ENCODE measurements at regions not wholly inside any gene's neighbourhood (a gene's known extent, or its start where the extent isn't known, plus 50 kb on each side); places are given as distances from the start of the nearest gene placed in this dataset.
"Not testable (repeated sequence)": the region's sequence is repeated elsewhere in the genome, so short reads cannot be mapped to it uniquely, and the experiment has no call there.

GRCh38 chr19:7400815-7401214, 52.1 kb downstream of the ARHGEF18 start:
- DNase-seq (no peak), ATAC-seq (ENCODE audit: low read depth in 2 of 2) (no peak)
- H3K27me3 ChIP-seq (ENCODE audit: control insufficient read depth, insufficient read depth, low read length), result no peaks in the 10 kb centered on the region
- no peaks in the 10 kb centered on the region for H3K9me3 ChIP-seq (ENCODE audit: control insufficient read depth in 2 of 2, low read length in 2 of 2)
- H3K4me1 ChIP-seq (ENCODE audit: control insufficient read depth, insufficient read depth, low read length, poor library complexity, severe bottlenecking), result peaks cover 17% of the 10 kb centered on the region
- H3K27ac ChIP-seq (ENCODE audit: insufficient read depth, low read length, poor library complexity, severe bottlenecking), result no peak overlapping the region
- Mint-ChIP-seq H3K36me3 (peaks cover 33% of the 10 kb centered on the region), H3K4me3 (peak overlapping the region in 1 of 4 donors; percentile 14), H3K27me3 (no peaks in the 10 kb centered on the region), H3K27ac (no peak overlapping the region), H3K9me3 (peaks cover 0 to 2% (median 0%) of the 10 kb centered on the region in 7 donors), H3K4me1 (peaks cover 0 to 56% (median 24%) of the 10 kb centered on the region in 4 donors)
- H3K4me3 ChIP-seq (ENCODE audit: low read depth, low read length), result no peak overlapping the region
- peaks cover 57% of the 10 kb centered on the region for H3K36me3 ChIP-seq (ENCODE audit: control insufficient read depth, insufficient read depth, low read length)

DNA sequence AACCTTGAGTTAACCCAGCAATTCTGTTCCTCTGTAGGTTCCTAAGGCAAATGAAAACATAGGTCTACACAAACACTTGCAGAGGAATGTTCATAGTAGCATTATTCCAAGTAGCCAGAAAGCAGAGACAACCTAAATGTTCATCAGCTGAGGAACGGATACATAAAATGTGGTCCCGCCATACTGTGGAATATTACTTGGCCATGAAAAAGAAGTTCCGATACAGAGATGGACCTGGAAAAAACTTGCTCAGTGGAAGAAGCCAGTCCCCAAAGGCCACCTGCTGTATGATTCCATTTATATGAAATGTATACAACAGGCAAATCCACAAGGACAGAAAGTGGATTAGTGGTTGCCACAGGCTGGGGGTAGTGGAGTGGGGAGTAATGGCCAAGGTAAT, 53.0 kb downstream of the ARHGEF18 start:
- no peaks in the 10 kb centered on the region for H3K9me3 ChIP-seq (ENCODE audit: control insufficient read depth in 2 of 2, low read length in 2 of 2)
- H3K4me3 Mint-ChIP-seq, result no peak overlapping the region
- no peaks in the 10 kb centered on the region for H3K27me3 ChIP-seq (ENCODE audit: control insufficient read depth, insufficient read depth, low read length)
- no peak overlapping the region for H3K27ac Mint-ChIP-seq
- peaks cover 0 to 2% (median 0%) of the 10 kb centered on the region in 7 donors for H3K9me3 Mint-ChIP-seq
- H3K4me1 Mint-ChIP-seq, result peaks cover 0 to 51% (median 18%) of the 10 kb centered on the region in 4 donors
- H3K36me3 Mint-ChIP-seq, result peaks cover 33% of the 10 kb centered on the region
- no peak for ATAC-seq (ENCODE audit: low read depth in 2 of 2)
- H3K4me3 ChIP-seq (ENCODE audit: low read depth, low read length), result no peak overlapping the region
- H3K36me3 ChIP-seq (ENCODE audit: control insufficient read depth, insufficient read depth, low read length), result peaks cover 59% of the 10 kb centered on the region
- peaks cover 8% of the 10 kb centered on the region for H3K4me1 ChIP-seq (ENCODE audit: control insufficient read depth, insufficient read depth, low read length, poor library complexity, severe bottlenecking)
- H3K27me3 Mint-ChIP-seq, result no peaks in the 10 kb centered on the region
- DNase-seq, result no peak
- no peak overlapping the region for H3K27ac ChIP-seq (ENCODE audit: insufficient read depth, low read length, poor library complexity, severe bottlenecking)

- H3K9me3 ChIP-seq (ENCODE audit: control insufficient read depth in 2 of 2, low read length in 2 of 2); H3K9me3 Mint-ChIP-seq; H3K27me3 ChIP-seq (ENCODE audit: control insufficient read depth, insufficient read depth, low read length); DNase-seq; H3K27me3 Mint-ChIP-seq; ATAC-seq (ENCODE audit: low read depth in 2 of 2); H3K27ac ChIP-seq (ENCODE audit: insufficient read depth, low read length, poor library complexity, severe bottlenecking); H3K4me3 ChIP-seq (ENCODE audit: low read depth, low read length); H3K4me1 ChIP-seq (ENCODE audit: control insufficient read depth, insufficient read depth, low read length, poor library complexity, severe bottlenecking); H3K4me3 Mint-ChIP-seq: not testable (repeated sequence)
- Mint-ChIP-seq H3K36me3 (peaks cover 28% of the 10 kb centered on the region), H3K4me1 (peaks cover 0 to 46% (median 16%) of the 10 kb centered on the region in 4 donors), H3K27ac (peak overlapping the region in 2 of 3 donors; percentile 15 to 74)
- H3K36me3 ChIP-seq (ENCODE audit: control insufficient read depth, insufficient read depth, low read length), result peaks cover 54% of the 10 kb centered on the region
Measured at GRCh38 chr19:7405482-7405881, 56.7 kb downstream of the ARHGEF18 start.

DNA sequence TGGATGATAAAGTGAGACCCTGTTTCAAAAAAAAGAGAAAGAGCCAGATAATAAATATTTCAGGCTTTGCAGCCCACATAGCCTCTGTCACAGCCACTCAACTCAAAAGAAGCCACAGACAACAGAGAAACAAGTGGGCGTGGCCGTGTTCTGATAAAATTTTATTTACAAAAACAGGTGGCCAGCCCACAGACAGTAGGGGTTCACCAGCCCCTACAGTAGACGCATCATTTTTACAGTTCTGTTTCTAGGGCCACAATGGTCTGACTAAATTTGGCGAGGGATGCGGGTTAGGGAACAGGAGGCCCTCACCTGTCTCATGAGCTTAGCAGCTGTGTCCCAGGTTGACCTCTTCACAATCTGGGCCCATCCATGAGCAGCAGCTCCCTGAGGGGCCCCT, 59.5 kb downstream of the ARHGEF18 start:
- Mint-ChIP-seq H3K4me1 (peaks cover 5 to 45% (median 22%) of the 10 kb centered on the region in 4 donors), H3K27ac (peak overlapping the region in 2 of 3 donors; percentile 42 to 82), H3K4me3 (peak overlapping the region in 2 of 4 donors; percentile 36 to 38), H3K9me3 (peaks cover 0 to 2% (median 0%) of the 10 kb centered on the region in 7 donors), H3K36me3 (peaks cover 20% of the 10 kb centered on the region), H3K27me3 (no peaks in the 10 kb centered on the region)
- Histone ChIP-seq H3K36me3 (ENCODE audit: control insufficient read depth, insufficient read depth, low read length) (peaks cover 46% of the 10 kb centered on the region), H3K27ac (ENCODE audit: insufficient read depth, low read length, poor library complexity, severe bottlenecking) (no peak overlapping the region), H3K4me1 (ENCODE audit: control insufficient read depth, insufficient read depth, low read length, poor library complexity, severe bottlenecking) (peaks cover 5% of the 10 kb centered on the region), H3K9me3 (ENCODE audit: control insufficient read depth in 2 of 2, low read length in 2 of 2) (no peaks in the 10 kb centered on the region), H3K27me3 (ENCODE audit: control insufficient read depth, insufficient read depth, low read length) (no peaks in the 10 kb centered on the region), H3K4me3 (ENCODE audit: low read depth, low read length) (no peak overlapping the region)
- ATAC-seq (ENCODE audit: low read depth in 2 of 2), result no peak
- DNase-seq, result no peak

DNA sequence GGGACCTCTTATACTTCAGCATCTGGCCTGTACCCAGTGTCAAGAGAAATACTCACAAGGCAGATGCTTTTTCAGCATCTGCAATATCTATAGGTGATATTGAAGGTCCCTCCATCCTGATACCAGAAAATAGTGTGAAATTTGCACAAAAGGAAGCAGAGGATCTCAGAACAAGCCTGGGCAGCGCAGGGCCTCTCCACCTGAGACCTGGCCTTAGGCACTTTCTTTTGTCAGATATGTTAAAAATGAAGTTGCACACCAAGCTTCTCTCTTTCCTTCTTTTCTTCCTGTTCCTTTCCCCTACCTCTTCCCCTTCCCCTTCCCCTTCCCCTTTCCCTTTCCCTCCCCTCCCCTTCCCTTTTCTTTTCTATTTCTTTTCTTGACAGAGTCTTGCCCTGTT, 62.2 kb downstream of the ARHGEF18 start:
- peak overlapping the region; percentile 33 for H3K27ac ChIP-seq (ENCODE audit: insufficient read depth, low read length, poor library complexity, severe bottlenecking)
- no peaks in the 10 kb centered on the region for H3K9me3 Mint-ChIP-seq
- peaks cover 5 to 57% (median 31%) of the 10 kb centered on the region in 4 donors for H3K4me1 Mint-ChIP-seq
- H3K36me3 Mint-ChIP-seq, result peaks cover 22% of the 10 kb centered on the region
- peak overlapping the region in 1 of 4 donors; percentile 22 for H3K4me3 Mint-ChIP-seq
- DNase-seq (no peak), ATAC-seq (ENCODE audit: low read depth in 2 of 2) (no peak)
- H3K9me3 ChIP-seq (ENCODE audit: control insufficient read depth in 2 of 2, low read length in 2 of 2), result no peaks in the 10 kb centered on the region
- peaks cover 5% of the 10 kb centered on the region for H3K4me1 ChIP-seq (ENCODE audit: control insufficient read depth, insufficient read depth, low read length, poor library complexity, severe bottlenecking)
- no peaks in the 10 kb centered on the region for H3K27me3 ChIP-seq (ENCODE audit: control insufficient read depth, insufficient read depth, low read length)
- H3K27me3 Mint-ChIP-seq, result no peaks in the 10 kb centered on the region
- peak overlapping the region in 1 of 3 donors; percentile 14 for H3K27ac Mint-ChIP-seq
- peaks cover 40% of the 10 kb centered on the region for H3K36me3 ChIP-seq (ENCODE audit: control insufficient read depth, insufficient read depth, low read length)
- no peak overlapping the region for H3K4me3 ChIP-seq (ENCODE audit: low read depth, low read length)

DNA sequence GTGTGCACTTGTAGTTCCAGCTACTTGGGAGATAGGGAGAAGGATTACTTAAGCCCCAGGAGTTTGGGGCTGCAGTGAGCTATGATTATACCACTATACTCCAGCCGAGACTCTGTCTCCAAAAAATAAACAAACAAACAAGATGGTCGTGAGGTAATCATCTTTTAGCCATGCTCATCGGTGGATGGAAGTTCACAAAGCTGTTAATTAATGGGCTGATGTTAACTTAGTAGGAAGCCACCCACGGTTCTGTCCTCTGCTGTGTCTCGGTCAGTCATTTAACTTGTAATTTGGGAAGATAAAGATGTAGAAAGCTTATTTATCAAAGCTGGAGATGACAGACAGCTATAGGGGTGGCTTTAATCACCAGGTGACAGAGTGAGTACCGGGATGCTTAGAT, 64.9 kb downstream of the ARHGEF18 start:
- no peaks in the 10 kb centered on the region for H3K9me3 Mint-ChIP-seq
- peaks cover 29% of the 10 kb centered on the region for H3K36me3 Mint-ChIP-seq
- Histone ChIP-seq H3K36me3 (ENCODE audit: control insufficient read depth, insufficient read depth, low read length) (peaks cover 45% of the 10 kb centered on the region), H3K27me3 (ENCODE audit: control insufficient read depth, insufficient read depth, low read length) (no peaks in the 10 kb centered on the region), H3K9me3 (ENCODE audit: control insufficient read depth in 2 of 2, low read length in 2 of 2) (no peaks in the 10 kb centered on the region), H3K4me1 (ENCODE audit: control insufficient read depth, insufficient read depth, low read length, poor library complexity, severe bottlenecking) (no peaks in the 10 kb centered on the region), H3K4me3 (ENCODE audit: low read depth, low read length) (no peak overlapping the region), H3K27ac (ENCODE audit: insufficient read depth, low read length, poor library complexity, severe bottlenecking) (no peak overlapping the region)
- no peaks in the 10 kb centered on the region for H3K27me3 Mint-ChIP-seq
- no peak overlapping the region for H3K4me3 Mint-ChIP-seq
- peak overlapping the region in 2 of 3 donors; percentile 53 to 56 for H3K27ac Mint-ChIP-seq
- DNase-seq (no peak), ATAC-seq (ENCODE audit: low read depth in 2 of 2) (no peak)
- H3K4me1 Mint-ChIP-seq, result peaks cover 5 to 51% (median 22%) of the 10 kb centered on the region in 4 donors

- ATAC-seq (ENCODE audit: low read depth in 2 of 2), result no peak
- Histone ChIP-seq H3K4me1 (ENCODE audit: control insufficient read depth, insufficient read depth, low read length, poor library complexity, severe bottlenecking) (no peaks in the 10 kb centered on the region), H3K27ac (ENCODE audit: insufficient read depth, low read length, poor library complexity, severe bottlenecking) (no peak overlapping the region), H3K27me3 (ENCODE audit: control insufficient read depth, insufficient read depth, low read length) (no peaks in the 10 kb centered on the region), H3K4me3 (ENCODE audit: low read depth, low read length) (no peak overlapping the region), H3K36me3 (ENCODE audit: control insufficient read depth, insufficient read depth, low read length) (peaks cover 54% of the 10 kb centered on the region), H3K9me3 (ENCODE audit: control insufficient read depth in 2 of 2, low read length in 2 of 2) (no peaks in the 10 kb centered on the region)
- Mint-ChIP-seq H3K27ac (peak overlapping the region in 1 of 3 donors; percentile 34), H3K36me3 (peaks cover 25% of the 10 kb centered on the region), H3K4me1 (peaks cover 5 to 44% (median 24%) of the 10 kb centered on the region in 4 donors), H3K4me3 (peak overlapping the region in 1 of 4 donors; percentile 5), H3K27me3 (peaks cover 4% of the 10 kb centered on the region), H3K9me3 (no peaks in the 10 kb centered on the region)
- DNase-seq, result no peak
Measured at GRCh38 chr19:7415163-7415856, 66.6 kb downstream of the ARHGEF18 start.

GRCh38 chr19:7415857-7416371, 67.2 kb downstream of the ARHGEF18 start:
- Mint-ChIP-seq H3K9me3 (no peaks in the 10 kb centered on the region), H3K36me3 (peaks cover 28% of the 10 kb centered on the region), H3K4me1 (peaks cover 5 to 40% (median 24%) of the 10 kb centered on the region in 4 donors), H3K27ac (no peak overlapping the region), H3K27me3 (peaks cover 4% of the 10 kb centered on the region), H3K4me3 (no peak overlapping the region)
- ATAC-seq (ENCODE audit: low read depth in 2 of 2) (no peak), DNase-seq (no peak)
- H3K27ac ChIP-seq (ENCODE audit: insufficient read depth, low read length, poor library complexity, severe bottlenecking), result no peak overlapping the region
- no peaks in the 10 kb centered on the region for H3K9me3 ChIP-seq (ENCODE audit: control insufficient read depth in 2 of 2, low read length in 2 of 2)
- no peaks in the 10 kb centered on the region for H3K4me1 ChIP-seq (ENCODE audit: control insufficient read depth, insufficient read depth, low read length, poor library complexity, severe bottlenecking)
- no peaks in the 10 kb centered on the region for H3K27me3 ChIP-seq (ENCODE audit: control insufficient read depth, insufficient read depth, low read length)
- H3K4me3 ChIP-seq (ENCODE audit: low read depth, low read length), result no peak overlapping the region
- H3K36me3 ChIP-seq (ENCODE audit: control insufficient read depth, insufficient read depth, low read length), result peaks cover 56% of the 10 kb centered on the region

All from CD4-positive, CD25-positive, alpha-beta regulatory T cell (primary cell).